ENCODE measurements at regions not wholly inside any gene's neighbourhood (a gene's known extent, or its start where the extent isn't known, plus 50 kb on each side); places are given as distances from the start of the nearest gene placed in this dataset.

DNA sequence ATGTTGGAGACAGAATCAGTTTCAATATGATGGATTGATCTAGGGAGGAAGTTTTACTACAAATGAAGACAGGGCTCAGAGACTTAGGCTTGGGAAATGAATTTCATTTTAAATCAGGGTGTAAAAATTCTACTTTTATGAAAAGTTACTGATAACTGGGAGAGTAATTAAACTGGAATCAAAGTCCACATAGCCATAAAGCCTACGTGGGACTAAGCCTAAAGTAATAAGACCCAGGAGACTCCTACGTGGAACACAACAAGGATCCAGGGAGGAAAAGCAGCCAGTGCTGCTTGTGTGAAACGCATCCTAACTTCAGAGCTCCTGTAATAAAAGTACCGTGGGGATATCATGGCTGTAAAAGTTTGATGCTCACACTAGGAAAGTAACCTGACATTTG lies 152.0 kb upstream of the MYO16 start:
- H3K36me3 ChIP-seq (ENCODE audit: control insufficient read depth in 2 of 2, extremely low read depth in 1 of 2, insufficient read depth in 2 of 2, low read length in 2 of 2) = no peaks in the 10 kb centered on the region
- dilution Hi-C loops (cut with MboI; ENCODE audit: extremely low pct_ligation_motif_present, low sequenced_read_pairs) = no loop called here

More for the DNA sequence above, 152.0 kb upstream of the MYO16 start:
- POLR2A ChIA-PET = interaction anchor here (0.7 kb wide), 1 partner anchor 22 kb away, joined by 6 read pairs; no protein-coding TSS in a partner anchor
- Histone ChIP-seq H3K9me3 (replicated peaks; ENCODE audit: control insufficient read depth, insufficient read depth, low read length) (peaks cover 3% of the 10 kb centered on the region), H3K27ac (ENCODE audit: insufficient read depth, low read depth, low read length) (no peak overlapping the region), H3K4me3 (replicated peaks in 1 of 3; ENCODE audit: insufficient read depth in 1 of 3, low read depth in 1 of 3, low read length in 3 of 3) (no peak overlapping the region), H3K9me1 (replicated peaks; ENCODE audit: control insufficient read depth, extremely low read depth, insufficient read depth, low read length) (no peaks in the 10 kb centered on the region), H3K27me3 (ENCODE audit: control insufficient read depth in 2 of 2, insufficient read depth in 2 of 2, low read length in 2 of 2) (no peaks in the 10 kb centered on the region), H3K79me2 (ENCODE audit: control insufficient read depth, insufficient read depth, low read length) (no peaks in the 10 kb centered on the region), H4K20me1 (replicated peaks; ENCODE audit: control insufficient read depth, extremely low read depth, insufficient read depth, low read length) (no peaks in the 10 kb centered on the region), H3K4me1 (ENCODE audit: control insufficient read depth, extremely low read depth, insufficient read depth, low read length) (no peaks in the 10 kb centered on the region), H3K4me2 (ENCODE audit: insufficient read depth, low read length) (no peak overlapping the region), H3K9ac (replicated peaks; ENCODE audit: extremely low read depth, insufficient read depth, low read length) (no peak overlapping the region), H2AFZ (ENCODE audit: low read depth, low read length) (no peak overlapping the region)
- TF ChIP-seq MAX (IDR thresholded peaks at IDR 0.05; ENCODE audit: insufficient read depth, insufficient read length) (no peak), JUN (IDR thresholded peaks at IDR 0.05; ENCODE audit: borderline replicate concordance, insufficient read depth, insufficient read length, low read depth) (no peak), CTCF (IDR thresholded peaks at IDR 0.05; ENCODE audit: extremely low read depth in 1 of 2, insufficient read depth in 1 of 2, low read depth in 1 of 2, low read length in 2 of 2) (no peak), GATA2 (IDR thresholded peaks at IDR 0.05; ENCODE audit: insufficient read depth, insufficient read length, low read depth, low read length) (no peak), MYC (IDR thresholded peaks at IDR 0.05; ENCODE audit: low read depth, low read length) (no peak), EZH2 (IDR thresholded peaks at IDR 0.05; ENCODE audit: borderline replicate concordance, low read depth, low read length, severe bottlenecking) (no peak), POLR2AphosphoS5 (IDR thresholded peaks at IDR 0.05; ENCODE audit: insufficient read depth, low read depth, low read length) (no peak), POLR2A (IDR thresholded peaks at IDR 0.05; ENCODE audit: low read depth, low read length) (no peak), FOS (IDR thresholded peaks at IDR 0.05; ENCODE audit: borderline replicate concordance, insufficient read depth, low read length) (no peak)
- CTCF ChIA-PET = no interaction called here
- DNase-seq (ENCODE audit: low read depth, low spot score) (no peak), FAIRE-seq (no peak)
- BruUV-seq (replicated peaks) = no TSS peak
- intact Hi-C loops (cut with micrococcal nuclease) = no loop called here
